ENCODE measurements at regions not wholly inside any gene's neighbourhood (a gene's known extent, or its start where the extent isn't known, plus 50 kb on each side); places are given as distances from the start of the nearest gene placed in this dataset.

DNA sequence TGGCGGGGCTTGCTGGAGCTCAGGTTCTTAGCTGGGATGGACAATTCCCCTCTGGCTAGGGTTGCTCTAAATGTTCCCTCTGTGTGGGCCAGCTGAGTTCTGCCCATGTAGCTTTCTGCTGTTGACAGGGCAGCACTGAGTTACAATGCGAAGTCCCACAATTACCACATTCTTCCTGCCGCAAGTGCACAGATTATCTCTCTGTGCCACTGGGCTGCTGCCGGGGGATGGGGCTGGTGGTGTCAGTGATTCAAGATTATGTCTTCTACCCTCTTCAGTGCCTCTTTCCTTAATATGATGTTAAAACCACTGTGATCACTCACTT, 708.1 kb downstream of the SLC4A3 start:
- Histone ChIP-seq H3K18ac (ENCODE audit: low read depth in 1 of 2, low read length in 2 of 2) (no peak overlapping the region), H3K27me3 (ENCODE audit: control insufficient read depth in 1 of 2, insufficient read depth in 1 of 2, low read length in 2 of 2) (no peaks in the 10 kb centered on the region), H3K9ac (ENCODE audit: low read length) (no peak overlapping the region), H3K79me1 (replicated peaks; ENCODE audit: low read length, poor library complexity, severe bottlenecking) (no peaks in the 10 kb centered on the region), H3K14ac (ENCODE audit: low read length in 2 of 2) (no peak overlapping the region), H2BK120ac (ENCODE audit: low read depth, low read length) (no peak overlapping the region), H2BK12ac (ENCODE audit: low read length in 2 of 2) (no peak overlapping the region), H2BK15ac (ENCODE audit: low read depth, poor library complexity, severe bottlenecking) (no peak overlapping the region), H2AK5ac (ENCODE audit: low read length, severe bottlenecking) (no peak overlapping the region), H3K4me1 (ENCODE audit: control insufficient read depth, insufficient read depth, low read depth, low read length) (peaks cover 2% of the 10 kb centered on the region), H3K27ac (ENCODE audit: low read length, poor library complexity, severe bottlenecking) (no peak overlapping the region), H3K4me2 (ENCODE audit: low read length, poor library complexity, severe bottlenecking) (no peak overlapping the region), H3K9me3 (ENCODE audit: control insufficient read depth, low read length) (no peaks in the 10 kb centered on the region), H3K23ac (ENCODE audit: low read length in 2 of 2) (no peak overlapping the region), H3K36me3 (ENCODE audit: control insufficient read depth in 1 of 2, insufficient read depth in 2 of 2, low read depth in 1 of 2, low read length in 2 of 2) (no peaks in the 10 kb centered on the region), H3K4ac (ENCODE audit: low read depth in 1 of 2, low read length in 2 of 2) (no peak overlapping the region), H3K4me3 (ENCODE audit: insufficient read depth in 1 of 2, low read depth in 1 of 2, low read length in 2 of 2) (no peak overlapping the region), H2AFZ (ENCODE audit: low read depth, low read length) (no peak overlapping the region), H2BK5ac (ENCODE audit: low read depth, low read length, poor library complexity, severe bottlenecking) (no peak overlapping the region), H4K8ac (ENCODE audit: low read length) (no peak overlapping the region), H4K91ac (ENCODE audit: low read length) (no peak overlapping the region)
- no peak for DNase-seq
- WGBS = 81% methylated on average over 3 of the region's 4 CpGs

DNA sequence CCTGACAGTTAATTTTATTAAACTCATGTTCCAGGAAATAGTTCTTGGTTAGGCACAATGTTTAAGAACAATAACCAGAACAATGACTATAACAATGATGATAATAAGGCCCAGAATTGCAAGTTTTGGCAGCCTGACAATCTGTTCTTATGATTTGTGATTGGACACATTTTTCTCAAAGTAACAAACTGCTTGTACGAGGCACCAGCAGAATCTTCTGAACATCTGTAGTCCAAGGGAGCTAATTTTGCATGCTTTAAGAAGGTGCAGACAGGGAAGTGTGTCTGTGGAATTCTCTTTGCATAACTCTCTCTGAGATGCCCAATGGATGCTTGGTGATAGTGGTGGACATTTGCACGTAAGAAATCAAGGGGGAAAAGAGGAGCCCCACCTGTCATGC, 709.3 kb downstream of the SLC4A3 start:
- H3K18ac ChIP-seq (ENCODE audit: low read depth in 1 of 2, low read length in 2 of 2) = no peak overlapping the region
- no peaks in the 10 kb centered on the region for H3K36me3 ChIP-seq (ENCODE audit: control insufficient read depth in 1 of 2, insufficient read depth in 2 of 2, low read depth in 1 of 2, low read length in 2 of 2)
- H2BK15ac ChIP-seq (ENCODE audit: low read depth, poor library complexity, severe bottlenecking) = no peak overlapping the region
- no peak overlapping the region for H4K8ac ChIP-seq (ENCODE audit: low read length)
- no peaks in the 10 kb centered on the region for H3K79me1 ChIP-seq (replicated peaks; ENCODE audit: low read length, poor library complexity, severe bottlenecking)
- H2AK5ac ChIP-seq (ENCODE audit: low read length, severe bottlenecking) = no peak overlapping the region
- 84% methylated on average over 1 of the region's 2 CpGs for WGBS
- no peaks in the 10 kb centered on the region for H3K27me3 ChIP-seq (ENCODE audit: control insufficient read depth in 1 of 2, insufficient read depth in 1 of 2, low read length in 2 of 2)
- no peak overlapping the region for H4K91ac ChIP-seq (ENCODE audit: low read length)
- no peak overlapping the region for H3K4me3 ChIP-seq (ENCODE audit: insufficient read depth in 1 of 2, low read depth in 1 of 2, low read length in 2 of 2)
- H3K9me3 ChIP-seq (ENCODE audit: control insufficient read depth, low read length) = no peaks in the 10 kb centered on the region
- no peak overlapping the region for H2BK120ac ChIP-seq (ENCODE audit: low read depth, low read length)
- DNase-seq = no peak
- no peak overlapping the region for H3K14ac ChIP-seq (ENCODE audit: low read length in 2 of 2)
- H3K4me2 ChIP-seq (ENCODE audit: low read length, poor library complexity, severe bottlenecking) = no peak overlapping the region
- no peak overlapping the region for H2AFZ ChIP-seq (ENCODE audit: low read depth, low read length)
- peaks cover 2% of the 10 kb centered on the region for H3K4me1 ChIP-seq (ENCODE audit: control insufficient read depth, insufficient read depth, low read depth, low read length)
- H3K4ac ChIP-seq (ENCODE audit: low read depth in 1 of 2, low read length in 2 of 2) = no peak overlapping the region
- H2BK12ac ChIP-seq (ENCODE audit: low read length in 2 of 2) = no peak overlapping the region
- no peak overlapping the region for H2BK5ac ChIP-seq (ENCODE audit: low read depth, low read length, poor library complexity, severe bottlenecking)
- no peak overlapping the region for H3K9ac ChIP-seq (ENCODE audit: low read length)
- no peak overlapping the region for H3K23ac ChIP-seq (ENCODE audit: low read length in 2 of 2)
- H3K27ac ChIP-seq (ENCODE audit: low read length, poor library complexity, severe bottlenecking) = no peak overlapping the region

DNA sequence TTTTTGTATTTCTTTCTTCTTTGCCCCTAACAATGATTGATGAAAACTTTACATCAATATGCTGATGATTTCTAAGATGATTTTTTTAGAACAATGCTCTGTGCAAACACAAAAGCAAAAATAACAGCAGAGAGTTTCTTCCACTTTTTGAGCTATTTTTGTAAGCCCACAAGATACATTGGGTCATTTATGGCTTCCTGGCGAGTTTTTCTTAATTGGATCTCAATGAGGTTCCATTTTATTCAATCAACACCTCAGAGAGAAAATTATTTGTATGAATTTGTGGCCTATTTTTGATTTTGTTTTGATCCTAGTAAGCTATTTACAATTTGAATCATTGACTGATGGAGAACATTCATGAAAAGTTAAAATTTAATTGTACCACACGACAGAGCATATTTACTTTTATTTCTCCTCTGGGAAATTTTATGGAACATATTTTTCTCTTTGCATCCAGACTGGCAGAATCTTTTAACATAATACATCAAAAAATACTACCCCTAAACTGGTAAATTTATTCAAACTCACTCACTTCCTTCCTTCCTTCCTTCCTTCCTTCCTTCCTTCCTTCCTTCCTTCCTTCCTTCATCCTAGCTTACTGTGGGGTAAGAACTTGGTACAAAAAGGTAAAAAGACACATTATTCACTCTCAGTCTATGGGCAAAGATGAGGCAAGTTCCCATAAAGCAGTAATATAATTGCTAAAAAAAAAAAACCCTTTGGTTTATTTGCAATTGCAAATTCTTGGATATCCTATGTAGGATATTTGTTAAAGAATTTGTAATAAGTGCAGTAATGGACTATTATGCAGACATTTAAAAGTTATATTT, 710.4 kb downstream of the SLC4A3 start:
- H4K8ac ChIP-seq (ENCODE audit: low read length) = no peak overlapping the region
- 90% methylated on average over 1 of the region's 2 CpGs for WGBS
- H3K9ac ChIP-seq (ENCODE audit: low read length) = no peak overlapping the region
- H2BK5ac ChIP-seq (ENCODE audit: low read depth, low read length, poor library complexity, severe bottlenecking) = no peak overlapping the region
- no peak overlapping the region for H3K18ac ChIP-seq (ENCODE audit: low read depth in 1 of 2, low read length in 2 of 2)
- no peak overlapping the region for H2BK12ac ChIP-seq (ENCODE audit: low read length in 2 of 2)
- no peak overlapping the region for H3K4ac ChIP-seq (ENCODE audit: low read depth in 1 of 2, low read length in 2 of 2)
- no peak overlapping the region for H3K27ac ChIP-seq (ENCODE audit: low read length, poor library complexity, severe bottlenecking)
- DNase-seq = no peak
- no peak overlapping the region for H3K4me3 ChIP-seq (ENCODE audit: insufficient read depth in 1 of 2, low read depth in 1 of 2, low read length in 2 of 2)
- peaks cover 2% of the 10 kb centered on the region for H3K4me1 ChIP-seq (ENCODE audit: control insufficient read depth, insufficient read depth, low read depth, low read length)
- no peak overlapping the region for H2BK120ac ChIP-seq (ENCODE audit: low read depth, low read length)
- no peak overlapping the region for H2AK5ac ChIP-seq (ENCODE audit: low read length, severe bottlenecking)
- H3K27me3 ChIP-seq (ENCODE audit: control insufficient read depth in 1 of 2, insufficient read depth in 1 of 2, low read length in 2 of 2) = no peaks in the 10 kb centered on the region
- H3K23ac ChIP-seq (ENCODE audit: low read length in 2 of 2) = no peak overlapping the region
- H2AFZ ChIP-seq (ENCODE audit: low read depth, low read length) = no peak overlapping the region
- no peak overlapping the region for H3K14ac ChIP-seq (ENCODE audit: low read length in 2 of 2)
- H3K4me2 ChIP-seq (ENCODE audit: low read length, poor library complexity, severe bottlenecking) = no peak overlapping the region
- no peak overlapping the region for H4K91ac ChIP-seq (ENCODE audit: low read length)
- H3K79me1 ChIP-seq (replicated peaks; ENCODE audit: low read length, poor library complexity, severe bottlenecking) = no peaks in the 10 kb centered on the region
- no peak overlapping the region for H2BK15ac ChIP-seq (ENCODE audit: low read depth, poor library complexity, severe bottlenecking)
- H3K36me3 ChIP-seq (ENCODE audit: control insufficient read depth in 1 of 2, insufficient read depth in 2 of 2, low read depth in 1 of 2, low read length in 2 of 2) = no peaks in the 10 kb centered on the region
- H3K9me3 ChIP-seq (ENCODE audit: control insufficient read depth, low read length) = no peaks in the 10 kb centered on the region

DNA sequence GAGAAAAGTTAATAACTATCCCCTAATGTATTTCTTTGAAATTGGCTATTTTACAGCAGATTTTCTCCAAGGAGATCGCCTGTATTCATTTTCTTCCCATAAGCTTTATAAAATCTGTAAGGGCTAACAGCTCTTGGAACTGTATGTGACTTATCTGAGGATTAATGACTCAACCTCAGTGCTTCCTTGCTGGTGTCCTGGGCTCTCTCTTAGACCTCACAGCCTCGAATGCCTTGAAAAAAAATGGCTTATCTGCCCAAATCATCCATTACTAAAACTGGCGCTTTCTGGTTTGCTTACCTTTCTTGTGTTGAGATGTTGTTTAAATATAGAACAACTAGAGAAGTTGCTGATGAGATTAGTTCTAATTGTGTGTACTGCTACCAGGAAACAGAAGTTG, 713.6 kb downstream of the SLC4A3 start:
- H3K18ac ChIP-seq (ENCODE audit: low read depth in 1 of 2, low read length in 2 of 2) = no peak overlapping the region
- H2BK15ac ChIP-seq (ENCODE audit: low read depth, poor library complexity, severe bottlenecking) = no peak overlapping the region
- no peak for DNase-seq
- H4K91ac ChIP-seq (ENCODE audit: low read length) = no peak overlapping the region
- no peak overlapping the region for H2AK5ac ChIP-seq (ENCODE audit: low read length, severe bottlenecking)
- H3K4ac ChIP-seq (ENCODE audit: low read depth in 1 of 2, low read length in 2 of 2) = no peak overlapping the region
- no peaks in the 10 kb centered on the region for H3K27me3 ChIP-seq (ENCODE audit: control insufficient read depth in 1 of 2, insufficient read depth in 1 of 2, low read length in 2 of 2)
- no peaks in the 10 kb centered on the region for H3K79me1 ChIP-seq (replicated peaks; ENCODE audit: low read length, poor library complexity, severe bottlenecking)
- no peak overlapping the region for H2BK12ac ChIP-seq (ENCODE audit: low read length in 2 of 2)
- WGBS = 100% methylated on average over 1 of the region's 3 CpGs
- H2BK120ac ChIP-seq (ENCODE audit: low read depth, low read length) = no peak overlapping the region
- no peaks in the 10 kb centered on the region for H3K4me1 ChIP-seq (ENCODE audit: control insufficient read depth, insufficient read depth, low read depth, low read length)
- H3K9ac ChIP-seq (ENCODE audit: low read length) = no peak overlapping the region
- no peak overlapping the region for H3K27ac ChIP-seq (ENCODE audit: low read length, poor library complexity, severe bottlenecking)
- H3K4me3 ChIP-seq (ENCODE audit: insufficient read depth in 1 of 2, low read depth in 1 of 2, low read length in 2 of 2) = no peak overlapping the region
- H3K36me3 ChIP-seq (ENCODE audit: control insufficient read depth in 1 of 2, insufficient read depth in 2 of 2, low read depth in 1 of 2, low read length in 2 of 2) = no peaks in the 10 kb centered on the region
- no peak overlapping the region for H3K4me2 ChIP-seq (ENCODE audit: low read length, poor library complexity, severe bottlenecking)
- no peak overlapping the region for H3K14ac ChIP-seq (ENCODE audit: low read length in 2 of 2)
- no peak overlapping the region for H4K8ac ChIP-seq (ENCODE audit: low read length)
- H2BK5ac ChIP-seq (ENCODE audit: low read depth, low read length, poor library complexity, severe bottlenecking) = no peak overlapping the region
- no peaks in the 10 kb centered on the region for H3K9me3 ChIP-seq (ENCODE audit: control insufficient read depth, low read length)
- H3K23ac ChIP-seq (ENCODE audit: low read length in 2 of 2) = no peak overlapping the region
- H2AFZ ChIP-seq (ENCODE audit: low read depth, low read length) = no peak overlapping the region

All from mesenchymal stem cell (in vitro differentiated cells and primary cell).